Left hindlimb (tissue), 1 donor: ENCODE measurements at regions not wholly inside any gene's neighbourhood (a gene's known extent, or its start where the extent isn't known, plus 50 kb on each side); places are given as distances from the start of the nearest gene placed in this dataset.
A peak's percentile ranks its signal among the peaks of the same experiment; 100 is the strongest.
"Not testable (repeated sequence)": the region's sequence is repeated elsewhere in the genome, so short reads cannot be mapped to it uniquely, and the experiment has no call there.

Source experiments
- DNase-seq: peaks from one replicate; pipeline ENCODE4 v3.0.0-alpha.2; 2018

DNA sequence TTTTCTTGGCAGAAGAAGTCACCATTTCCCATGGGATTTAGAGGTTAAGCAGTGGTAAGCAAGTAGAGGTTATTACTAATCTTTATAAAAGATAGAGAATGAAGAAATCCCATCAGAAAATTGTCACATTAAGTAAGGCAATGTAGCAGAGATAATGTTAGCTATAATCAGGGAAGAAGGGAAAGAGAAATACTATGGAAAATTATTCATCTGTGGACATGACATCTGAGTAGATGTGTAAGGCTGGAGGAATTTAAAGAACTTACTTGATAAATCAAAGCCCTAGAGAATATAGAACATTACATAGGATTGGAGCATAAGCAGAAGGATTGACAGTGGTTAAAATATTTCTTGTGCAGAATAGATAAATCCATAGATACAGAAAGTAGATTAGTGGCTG lies 553.1 kb upstream of the CBLB start:
- DNase-seq, result no peak

- no peak for DNase-seq
Observed at GRCh38 chr3:106423321-106424225, 554.8 kb upstream of the CBLB start.

GRCh38 chr3:106425026-106425425 lies 556.2 kb upstream of the CBLB start:
- no peak for DNase-seq

GRCh38 chr3:106425916-106426315 lies 557.1 kb upstream of the CBLB start:
- DNase-seq, result no peak

DNA sequence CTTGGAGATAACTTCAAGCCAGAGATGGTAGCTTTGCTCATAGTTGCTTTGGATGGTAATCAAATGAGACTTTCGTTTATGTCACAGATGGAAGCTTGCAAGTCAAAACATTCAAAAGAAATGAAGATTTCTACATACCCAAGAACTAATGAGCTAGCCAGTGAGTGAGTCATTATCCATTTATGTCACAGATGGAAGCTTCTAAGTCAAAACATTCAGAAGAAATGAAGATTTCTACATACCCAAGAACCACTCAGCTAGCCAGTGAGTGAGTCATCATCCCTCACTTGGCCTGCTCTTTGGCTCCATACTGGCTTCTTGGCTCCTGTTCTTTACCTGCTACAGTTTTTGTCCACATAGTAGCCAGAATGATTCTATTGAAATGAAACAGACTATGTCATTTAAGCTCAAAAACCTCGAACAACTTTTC lies 559.8 kb upstream of the CBLB start:
- no peak for DNase-seq

DNA sequence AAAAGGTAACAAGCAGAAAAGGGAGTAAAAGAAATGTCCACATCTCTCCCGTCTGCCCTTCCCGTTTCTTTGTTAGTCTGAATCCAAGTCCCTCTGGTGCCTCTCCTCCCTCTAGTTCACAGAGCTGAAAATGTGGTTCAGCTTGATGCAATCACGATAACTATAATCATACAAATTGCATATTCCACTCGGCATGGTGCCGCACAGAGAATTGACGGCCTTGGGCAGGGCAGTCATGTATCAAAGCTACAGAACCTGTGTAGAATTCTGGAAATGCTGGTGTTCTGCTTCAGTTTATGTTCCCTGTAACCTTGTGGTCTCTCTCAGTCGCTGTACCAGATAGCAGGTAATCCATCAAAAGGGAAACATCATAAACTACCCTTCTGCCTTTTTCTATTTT lies 562.9 kb upstream of the CBLB start:
- DNase-seq, result peak; percentile 43

DNA sequence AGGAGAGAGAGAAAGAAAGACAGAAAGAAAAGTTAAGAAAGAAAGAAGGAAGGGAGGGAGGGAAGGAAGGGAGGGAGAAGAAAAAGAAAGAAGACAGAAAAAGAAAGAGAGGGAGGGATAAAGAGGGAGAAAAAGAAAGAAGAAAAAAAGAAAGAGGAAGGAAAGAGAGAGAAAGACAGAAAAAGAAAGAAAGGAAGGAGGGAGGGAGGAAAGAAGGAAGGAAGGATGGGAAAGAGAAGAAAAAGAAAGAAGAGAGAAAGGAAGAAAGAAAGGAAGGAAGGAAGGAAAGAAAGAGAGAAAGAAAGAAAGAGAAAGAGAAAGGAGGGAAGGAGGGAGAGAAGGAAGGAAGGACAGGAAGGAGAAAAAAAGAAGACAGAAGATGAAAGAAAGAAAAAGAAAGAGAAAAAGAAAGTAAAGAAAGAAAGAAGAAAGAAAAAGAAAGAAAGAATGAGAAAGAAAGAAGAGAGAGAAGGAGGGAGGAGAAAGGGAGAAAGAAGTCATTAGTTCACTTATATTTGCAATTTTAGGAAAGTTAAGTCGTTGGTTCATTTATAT lies 567.2 kb upstream of the CBLB start:
- no peak for DNase-seq

- no peak for DNase-seq
Observed at GRCh38 chr3:106438887-106439286, 570.1 kb upstream of the CBLB start.

DNA sequence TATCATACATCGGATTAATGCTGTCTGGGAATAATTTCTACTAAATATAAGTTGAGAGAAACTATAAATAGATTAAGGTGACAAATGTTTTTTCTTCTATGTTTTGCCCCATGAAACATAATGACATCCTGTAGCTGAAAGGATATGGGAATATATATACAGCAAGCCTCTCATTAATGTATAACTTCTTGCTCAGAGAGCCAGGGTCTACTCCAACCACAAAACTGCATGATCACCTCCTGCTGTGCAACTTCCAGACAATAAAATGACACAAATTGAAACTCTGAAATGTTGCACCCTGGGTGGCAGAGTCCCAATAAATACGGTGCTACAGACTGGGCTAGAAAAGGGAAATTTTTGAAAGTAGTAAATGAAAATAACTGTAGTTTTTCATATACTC lies 571.9 kb upstream of the CBLB start:
- no peak for DNase-seq

DNA sequence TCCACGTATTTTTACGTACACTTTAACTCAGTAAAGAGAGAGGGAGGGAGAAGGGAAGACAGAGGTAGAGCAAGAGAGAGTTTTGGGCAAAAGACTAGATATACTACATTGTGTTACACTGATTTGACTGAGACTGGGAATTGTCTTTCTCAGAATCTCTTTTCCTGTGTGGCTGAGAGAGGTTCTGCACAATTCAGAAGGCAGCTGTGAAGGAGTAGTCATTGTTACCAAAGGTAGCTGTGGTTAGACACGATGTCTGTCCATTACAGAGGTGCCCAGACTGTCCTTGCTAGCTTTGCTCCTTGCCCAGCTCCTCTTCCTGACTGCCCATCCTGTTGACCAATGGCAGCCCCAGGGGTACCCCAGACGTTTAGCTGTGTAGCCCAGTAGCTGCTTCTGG lies 577.5 kb upstream of the CBLB start:
- DNase-seq, result no peak

GRCh38 chr3:106447723-106448301 lies 579.0 kb upstream of the CBLB start:
- no peak for DNase-seq

DNA sequence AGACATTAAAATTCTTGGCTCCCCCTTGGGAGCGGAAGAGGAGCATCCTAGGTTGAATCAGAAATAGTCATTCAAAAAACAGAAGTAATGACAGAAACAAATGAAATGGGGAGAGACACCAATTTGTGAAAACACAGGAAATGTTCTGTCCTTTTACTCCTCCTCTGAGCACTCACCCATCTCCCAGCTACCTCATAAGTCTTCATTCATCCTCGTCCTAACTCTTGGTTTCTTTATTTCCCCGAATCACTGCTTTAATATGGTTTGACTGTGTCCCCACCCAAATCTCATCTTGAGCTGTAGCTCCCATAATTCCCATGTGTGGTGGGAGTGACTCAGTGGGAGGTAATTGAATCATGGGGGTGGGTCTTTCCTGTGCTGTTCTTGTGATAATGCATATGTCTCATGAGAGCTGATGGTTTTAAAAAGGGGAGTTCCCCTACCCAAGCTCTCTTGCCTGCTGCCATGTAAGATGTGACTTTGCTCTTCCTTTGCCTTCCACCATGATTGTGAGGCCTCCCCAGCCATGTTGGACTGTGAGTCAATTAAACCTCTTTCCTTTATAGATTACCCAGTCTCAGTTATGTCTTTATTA lies 579.7 kb upstream of the CBLB start:
- DNase-seq, result not testable (repeated sequence)

DNA sequence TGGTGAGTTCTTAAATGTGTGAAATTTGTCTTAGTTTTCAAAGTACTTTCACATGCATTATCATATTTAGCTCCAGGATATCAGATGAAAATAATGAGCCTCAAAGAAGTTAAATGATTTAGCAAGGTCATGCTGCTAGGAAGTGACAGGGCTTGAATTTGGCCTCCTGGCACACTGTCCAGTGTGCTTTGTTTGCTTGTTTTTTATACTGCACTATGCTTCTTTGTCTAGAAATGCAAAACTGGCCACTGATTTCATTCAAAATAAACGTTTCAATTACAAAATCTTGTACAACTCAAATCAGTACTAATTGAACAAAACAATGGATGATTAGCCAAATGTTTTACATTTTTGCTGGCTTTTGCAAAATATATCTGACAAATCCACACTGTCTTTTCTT lies 583.3 kb upstream of the CBLB start:
- DNase-seq, result no peak

DNA sequence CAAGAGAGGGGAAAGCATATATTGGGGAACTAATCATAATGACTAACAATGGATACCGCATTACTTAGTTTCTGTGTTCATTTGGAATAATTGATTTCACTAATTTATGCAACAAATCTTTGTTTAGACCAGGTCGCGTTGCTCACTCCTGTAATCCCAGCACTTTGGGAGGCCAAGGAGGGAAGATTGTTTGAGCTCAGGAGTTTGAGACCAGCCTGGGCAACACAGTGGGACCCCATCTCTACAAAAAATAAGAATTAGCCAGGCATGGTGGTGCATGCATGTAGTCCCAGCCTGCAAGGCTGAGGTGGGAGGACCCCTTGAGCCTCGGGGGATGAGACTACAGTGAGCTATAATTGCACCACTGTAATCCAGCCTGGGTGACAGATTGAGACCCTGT lies 585.7 kb upstream of the CBLB start:
- DNase-seq, result no peak

GRCh38 chr3:106457281-106458180 lies 588.7 kb upstream of the CBLB start:
- DNase-seq, result peak; percentile 31

- no peak for DNase-seq
Observed at GRCh38 chr3:106458952-106459351, 590.1 kb upstream of the CBLB start.

- no peak for DNase-seq
Observed at GRCh38 chr3:106466881-106467280, 598.1 kb upstream of the CBLB start.

DNA sequence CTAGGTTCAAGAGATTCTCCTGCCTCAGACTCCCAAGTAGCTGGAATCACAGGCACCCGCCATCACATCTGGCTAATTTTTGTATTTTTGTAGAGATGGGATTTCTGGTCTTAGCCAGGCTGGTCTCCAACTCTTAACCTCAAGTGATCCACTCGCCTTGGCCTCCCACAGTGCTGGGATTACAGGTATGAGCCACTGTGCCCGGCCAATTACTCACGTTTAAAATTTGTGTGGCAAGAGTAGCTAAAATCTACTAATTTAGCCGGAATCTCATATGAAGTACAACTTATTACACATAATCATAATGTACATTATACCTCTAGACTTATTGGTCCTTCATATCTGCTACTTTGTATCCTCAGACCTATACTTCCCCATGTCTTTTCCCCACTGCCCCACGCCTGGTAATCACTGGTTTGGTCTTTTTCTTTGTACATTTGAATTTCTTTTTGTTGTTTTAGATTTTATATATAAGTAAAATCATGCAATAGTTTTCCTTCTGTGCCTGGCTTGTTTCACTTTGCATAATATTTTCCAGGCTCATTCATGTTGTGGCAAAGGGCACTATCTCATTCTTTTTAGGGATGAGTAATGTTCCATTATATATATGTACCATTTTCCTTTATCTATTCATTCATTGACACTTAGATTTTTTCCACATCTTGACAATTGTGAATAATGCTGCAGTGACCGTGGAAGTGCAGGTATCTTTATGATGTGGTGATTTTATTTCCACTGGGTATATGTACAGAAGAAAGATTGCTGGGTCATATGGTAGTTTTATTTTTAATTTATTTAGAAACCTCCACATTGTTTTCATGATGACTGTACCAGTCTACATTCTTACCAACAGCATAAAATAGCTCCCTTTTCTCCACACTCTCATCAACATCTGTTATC lies 605.0 kb upstream of the CBLB start:
- DNase-seq, result no peak

GRCh38 chr3:106482451-106482850 lies 613.6 kb upstream of the CBLB start:
- DNase-seq, result no peak

DNA sequence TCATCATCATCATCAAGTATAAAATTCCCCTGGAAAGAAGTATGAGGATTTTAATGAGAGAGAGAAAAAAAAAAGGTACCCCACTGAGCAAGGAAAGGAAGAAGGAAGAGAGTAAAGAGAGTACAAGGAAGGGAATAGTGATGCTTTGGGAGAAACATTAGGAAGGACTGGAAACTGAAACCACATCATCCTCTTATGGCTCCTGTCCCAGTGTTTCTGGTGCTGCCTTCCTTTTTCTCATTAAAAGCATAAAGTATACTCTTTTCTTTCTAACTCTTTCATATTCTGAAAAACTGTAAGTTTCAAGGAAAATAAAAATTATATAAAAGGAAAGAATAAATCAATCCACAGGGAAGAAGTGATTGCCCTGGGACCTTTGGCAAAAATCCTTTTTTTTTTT lies 616.4 kb upstream of the CBLB start:
- no peak for DNase-seq

- no peak for DNase-seq
Observed at GRCh38 chr3:106485802-106486201, 617.0 kb upstream of the CBLB start.
